H9 (cell line): ENCODE measurements at regions not wholly inside any gene's neighbourhood (a gene's known extent, or its start where the extent isn't known, plus 50 kb on each side); places are given as distances from the start of the nearest gene placed in this dataset.

ENCODE experiments used
- DNase-seq: peaks from one replicate; pipeline ENCODE4 v3.0.0-alpha.2; 2017
- H2AFZ ChIP-seq: one replicate; pipeline ENCODE4 v1.6.1; 2013; ENCODE audit warnings: mild to moderate bottlenecking, low read length, control low read depth, moderate library complexity
- H2AK5ac ChIP-seq: 2 replicates; pipeline ENCODE4 v1.6.1; 2013; ENCODE audit warnings: low read length, control low read depth, mixed read lengths; ENCODE audit not compliant: insufficient read length
- H2BK120ac ChIP-seq: one replicate; pipeline ENCODE4 v1.6.1; 2013; ENCODE audit warnings: low read depth, mild to moderate bottlenecking, low read length, control low read depth, inconsistent platforms; ENCODE audit not compliant: poor library complexity, severe bottlenecking
- H2BK12ac ChIP-seq: 2 replicates; pipeline ENCODE4 v1.6.1; 2013; ENCODE audit warnings: low read length, control low read depth, mixed read lengths, low read depth; ENCODE audit not compliant: insufficient read length
- H2BK15ac ChIP-seq: 2 replicates; pipeline ENCODE4 v1.6.1; 2013; ENCODE audit warnings: low read depth, low read length, control low read depth
- H2BK20ac ChIP-seq: one replicate; pipeline ENCODE4 v1.6.1; 2013; ENCODE audit warnings: low read depth, mild to moderate bottlenecking, low read length, control low read depth, inconsistent platforms; ENCODE audit not compliant: poor library complexity, severe bottlenecking
- H2BK5ac ChIP-seq: 2 replicates; pipeline ENCODE4 v1.6.1; 2013; ENCODE audit warnings: low read length, control low read depth, mixed read lengths; ENCODE audit not compliant: insufficient read length
- H3K14ac ChIP-seq: 2 replicates; pipeline ENCODE4 v1.6.1; 2013; ENCODE audit warnings: low read length, control low read depth; ENCODE audit not compliant: insufficient read depth
- H3K18ac ChIP-seq: 2 replicates; pipeline ENCODE4 v1.6.1; 2013; ENCODE audit warnings: low read depth, mild to moderate bottlenecking, mixed read lengths, low read length, control low read depth; ENCODE audit not compliant: insufficient read length
- H3K23ac ChIP-seq: 2 replicates; pipeline ENCODE4 v1.6.1; 2013; ENCODE audit warnings: low read length, control low read depth, mixed read lengths, low read depth; ENCODE audit not compliant: insufficient read length
- H3K23me2 ChIP-seq: 2 replicates; pipeline ENCODE4 v1.6.1; 2013; ENCODE audit warnings: low read depth, mild to moderate bottlenecking, mixed read lengths, low read length, control low read depth; ENCODE audit not compliant: insufficient read length, poor library complexity, severe bottlenecking
- H3K27ac ChIP-seq: 2 replicates; pipeline ENCODE4 v1.5.1; 2013; ENCODE audit warnings: low read length, control low read depth, mixed read lengths, low read depth; ENCODE audit not compliant: insufficient read length
- H3K27me3 ChIP-seq: 2 replicates; pipeline ENCODE4 v1.6.1; 2013; ENCODE audit warnings: low read length, control low read depth, inconsistent platforms; ENCODE audit not compliant: insufficient read depth
- H3K4ac ChIP-seq: 2 replicates; pipeline ENCODE4 v1.6.1; 2013; ENCODE audit warnings: low read depth, mild to moderate bottlenecking, control low read depth, inconsistent platforms, low read length, moderate library complexity
- H3K4me1 ChIP-seq: 2 replicates; pipeline ENCODE4 v1.6.1; 2013; ENCODE audit warnings: low read length, control low read depth, inconsistent platforms; ENCODE audit not compliant: insufficient read depth
- H3K4me2 ChIP-seq: 2 replicates; pipeline ENCODE4 v1.6.1; 2013; ENCODE audit warnings: low read length, control low read depth, mixed read lengths; ENCODE audit not compliant: insufficient read length, insufficient read depth
- H3K56ac ChIP-seq: 2 replicates; pipeline ENCODE4 v1.6.1; 2013; ENCODE audit warnings: low read depth, mild to moderate bottlenecking, mixed read lengths, low read length, control low read depth; ENCODE audit not compliant: insufficient read length
- H3K79me1 ChIP-seq: 2 replicates; pipeline ENCODE4 v1.6.1; 2013; ENCODE audit warnings: low read depth, mild to moderate bottlenecking, moderate library complexity, low read length, control low read depth, inconsistent platforms; ENCODE audit not compliant: insufficient read depth, poor library complexity, severe bottlenecking
- H3K79me2 ChIP-seq: 2 replicates; pipeline ENCODE4 v1.6.1; 2013; ENCODE audit warnings: low read length, control low read depth, inconsistent platforms; ENCODE audit not compliant: insufficient read depth
- H3K9ac ChIP-seq: 2 replicates; pipeline ENCODE4 v1.6.1; 2013; ENCODE audit warnings: low read length, control low read depth, mixed read lengths; ENCODE audit not compliant: insufficient read length; ENCODE audit errors: extremely low read depth
- H3K9me3 ChIP-seq: one replicate; pipeline ENCODE4 v1.6.1; 2013; ENCODE audit warnings: low read depth, low read length, inconsistent platforms; ENCODE audit not compliant: control insufficient read depth
- H3T11ph ChIP-seq: one replicate; pipeline ENCODE4 v1.6.1; 2013; ENCODE audit warnings: mild to moderate bottlenecking, low read length, control low read depth, inconsistent platforms
- H4K20me1 ChIP-seq: one replicate; pipeline ENCODE4 v1.6.1; 2013; ENCODE audit not compliant: control insufficient read depth, insufficient read length, insufficient read depth
- H4K5ac ChIP-seq: 2 replicates; pipeline ENCODE4 v1.6.1; 2013; ENCODE audit warnings: low read depth, mild to moderate bottlenecking, mixed read lengths, low read length, control low read depth; ENCODE audit not compliant: insufficient read length
- H4K8ac ChIP-seq: replicated peaks from 2 replicates; pipeline ENCODE4 v1.6.1; 2013; ENCODE audit warnings: low read length, control low read depth, mixed read lengths, low read depth; ENCODE audit not compliant: insufficient read length
- H4K91ac ChIP-seq: 2 replicates; pipeline ENCODE4 v1.6.1; 2013; ENCODE audit warnings: low read depth, mild to moderate bottlenecking, moderate library complexity, mixed read lengths, low read length, control low read depth; ENCODE audit not compliant: insufficient read length
- H3K27ac Mint-ChIP-seq, 3 experiments: 2 replicates in 2 of 3; 3 replicates in 1 of 3; pipeline ENCODE4 v1.8.0; 2020 to 2021; ENCODE audit warnings: mixed read lengths in 3 of 3, mild to moderate bottlenecking in 1 of 3, moderate library complexity in 1 of 3
- H3K27me3 Mint-ChIP-seq: 2 replicates; pipeline ENCODE4 v1.8.0; 2021; ENCODE audit warnings: low read depth, mild to moderate bottlenecking, moderate library complexity, mixed read lengths
- H3K36me3 Mint-ChIP-seq, 3 experiments: 2 replicates in 2 of 3; 3 replicates in 1 of 3; pipeline ENCODE4 v1.8.0; 2020 to 2021; ENCODE audit warnings: low read depth in 3 of 3, mixed read lengths in 3 of 3; ENCODE audit not compliant: insufficient read depth in 1 of 3
- H3K4me1 Mint-ChIP-seq, 2 experiments: 2 replicates each; pipeline ENCODE4 v1.8.0; 2020; ENCODE audit warnings: mixed read lengths in 2 of 2
- H3K4me3 Mint-ChIP-seq, 2 experiments: 2 replicates in 1 of 2; 3 replicates in 1 of 2; pipeline ENCODE4 v1.8.0; 2020 to 2021; ENCODE audit warnings: mild to moderate bottlenecking in 2 of 2, mixed read lengths in 2 of 2, moderate library complexity in 1 of 2
- H3K9me3 Mint-ChIP-seq, 2 experiments: 2 replicates in 1 of 2; 3 replicates in 1 of 2; pipeline ENCODE4 v1.8.0; 2020; ENCODE audit warnings: mild to moderate bottlenecking in 2 of 2, mixed read lengths in 2 of 2, moderate library complexity in 1 of 2
- WGBS: extraction: QIAGEN DNeasy Blood & Tissue Kit; methylation state at CpG from one replicate; pipeline ENCODE4 v1.1.7; 2013; ENCODE audit warnings: missing lambda C conversion rate, low lambda C conversion rate, mixed read lengths; ENCODE audit not compliant: insufficient read length; ENCODE audit errors: extremely low coverage; 5-methylcytosine and 5-hydroxymethylcytosine counted together
- TF ChIP-seq, protein P1 (sequence below): fragments of 200-600 bp; sonication (generic); conservative IDR thresholded peaks from 3 replicates; pipeline ENCODE4 v1.8.0; 2021; ENCODE audit warnings: antibody characterized with exemption, mild to moderate bottlenecking

GRCh38 chr1:217078078-217078690 lies 355.0 kb upstream of the ESRRG start:
- H3K4ac ChIP-seq, result no peak overlapping the region
- H3K56ac ChIP-seq, result no peak overlapping the region
- H3T11ph ChIP-seq, result no peak overlapping the region
- DNase-seq, result peak; percentile 27
- no peaks in the 10 kb centered on the region for H4K20me1 ChIP-seq
- H4K5ac ChIP-seq, result no peak overlapping the region
- H3K9me3 ChIP-seq, result no peaks in the 10 kb centered on the region
- H2BK15ac ChIP-seq, result no peak overlapping the region
- no peaks in the 10 kb centered on the region; the same call in 1 of the 2 replicates for H3K27me3 Mint-ChIP-seq
- H3K9me3 Mint-ChIP-seq, result no peaks in the 10 kb centered on the region
- no peak overlapping the region for H2BK20ac ChIP-seq
- no peak overlapping the region for H2AK5ac ChIP-seq
- no peaks in the 10 kb centered on the region for H3K4me1 ChIP-seq
- H3K23me2 ChIP-seq, result no peaks in the 10 kb centered on the region
- H4K91ac ChIP-seq, result no peak overlapping the region
- no peak overlapping the region for H2BK12ac ChIP-seq
- no peaks in the 10 kb centered on the region for H3K79me2 ChIP-seq
- H3K36me3 Mint-ChIP-seq, result no peaks in the 10 kb centered on the region
- no peak overlapping the region for H3K27ac Mint-ChIP-seq
- H3K23ac ChIP-seq, result no peak overlapping the region
- H3K79me1 ChIP-seq, result no peaks in the 10 kb centered on the region
- H3K4me3 Mint-ChIP-seq, result no peak overlapping the region
- H2AFZ ChIP-seq, result no peak overlapping the region
- no peaks in the 10 kb centered on the region for H3K27me3 ChIP-seq
- H2BK5ac ChIP-seq, result no peak overlapping the region
- H3K9ac ChIP-seq, result no peak overlapping the region
- WGBS, result no CpG with 5 or more reads among the region's 5 CpGs
- TF ChIP-seq, protein P1, sequence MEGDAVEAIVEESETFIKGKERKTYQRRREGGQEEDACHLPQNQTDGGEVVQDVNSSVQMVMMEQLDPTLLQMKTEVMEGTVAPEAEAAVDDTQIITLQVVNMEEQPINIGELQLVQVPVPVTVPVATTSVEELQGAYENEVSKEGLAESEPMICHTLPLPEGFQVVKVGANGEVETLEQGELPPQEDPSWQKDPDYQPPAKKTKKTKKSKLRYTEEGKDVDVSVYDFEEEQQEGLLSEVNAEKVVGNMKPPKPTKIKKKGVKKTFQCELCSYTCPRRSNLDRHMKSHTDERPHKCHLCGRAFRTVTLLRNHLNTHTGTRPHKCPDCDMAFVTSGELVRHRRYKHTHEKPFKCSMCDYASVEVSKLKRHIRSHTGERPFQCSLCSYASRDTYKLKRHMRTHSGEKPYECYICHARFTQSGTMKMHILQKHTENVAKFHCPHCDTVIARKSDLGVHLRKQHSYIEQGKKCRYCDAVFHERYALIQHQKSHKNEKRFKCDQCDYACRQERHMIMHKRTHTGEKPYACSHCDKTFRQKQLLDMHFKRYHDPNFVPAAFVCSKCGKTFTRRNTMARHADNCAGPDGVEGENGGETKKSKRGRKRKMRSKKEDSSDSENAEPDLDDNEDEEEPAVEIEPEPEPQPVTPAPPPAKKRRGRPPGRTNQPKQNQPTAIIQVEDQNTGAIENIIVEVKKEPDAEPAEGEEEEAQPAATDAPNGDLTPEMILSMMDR, result no peak
- no peak overlapping the region for H3K14ac ChIP-seq
- no peak overlapping the region for H2BK120ac ChIP-seq
- H3K4me1 Mint-ChIP-seq, result peaks cover 5 to 6% of the 10 kb centered on the region in 2 experiments
- no peak overlapping the region for H3K27ac ChIP-seq
- no peak overlapping the region for H3K18ac ChIP-seq
- H3K4me2 ChIP-seq, result no peak overlapping the region
- no peak overlapping the region for H4K8ac ChIP-seq
